ENCODE measurements at regions not wholly inside any gene's neighbourhood (a gene's known extent, or its start where the extent isn't known, plus 50 kb on each side); places are given as distances from the start of the nearest gene placed in this dataset.
A peak's percentile ranks its signal among the peaks of the same experiment; 100 is the strongest.

- TF ChIP-seq, protein P1, sequence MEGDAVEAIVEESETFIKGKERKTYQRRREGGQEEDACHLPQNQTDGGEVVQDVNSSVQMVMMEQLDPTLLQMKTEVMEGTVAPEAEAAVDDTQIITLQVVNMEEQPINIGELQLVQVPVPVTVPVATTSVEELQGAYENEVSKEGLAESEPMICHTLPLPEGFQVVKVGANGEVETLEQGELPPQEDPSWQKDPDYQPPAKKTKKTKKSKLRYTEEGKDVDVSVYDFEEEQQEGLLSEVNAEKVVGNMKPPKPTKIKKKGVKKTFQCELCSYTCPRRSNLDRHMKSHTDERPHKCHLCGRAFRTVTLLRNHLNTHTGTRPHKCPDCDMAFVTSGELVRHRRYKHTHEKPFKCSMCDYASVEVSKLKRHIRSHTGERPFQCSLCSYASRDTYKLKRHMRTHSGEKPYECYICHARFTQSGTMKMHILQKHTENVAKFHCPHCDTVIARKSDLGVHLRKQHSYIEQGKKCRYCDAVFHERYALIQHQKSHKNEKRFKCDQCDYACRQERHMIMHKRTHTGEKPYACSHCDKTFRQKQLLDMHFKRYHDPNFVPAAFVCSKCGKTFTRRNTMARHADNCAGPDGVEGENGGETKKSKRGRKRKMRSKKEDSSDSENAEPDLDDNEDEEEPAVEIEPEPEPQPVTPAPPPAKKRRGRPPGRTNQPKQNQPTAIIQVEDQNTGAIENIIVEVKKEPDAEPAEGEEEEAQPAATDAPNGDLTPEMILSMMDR (IDR thresholded peaks at IDR 0.05): peak; percentile 16; the same call in 1 of the 2 replicates
- TF ChIP-seq ZFX (IDR thresholded peaks at IDR 0.05; ENCODE audit: borderline replicate concordance): no peak
- H3K27ac ChIP-seq: no peak overlapping the region
Measured at GRCh38 chr12:125455556-125455955, 390.3 kb downstream of the AACS start.

DNA sequence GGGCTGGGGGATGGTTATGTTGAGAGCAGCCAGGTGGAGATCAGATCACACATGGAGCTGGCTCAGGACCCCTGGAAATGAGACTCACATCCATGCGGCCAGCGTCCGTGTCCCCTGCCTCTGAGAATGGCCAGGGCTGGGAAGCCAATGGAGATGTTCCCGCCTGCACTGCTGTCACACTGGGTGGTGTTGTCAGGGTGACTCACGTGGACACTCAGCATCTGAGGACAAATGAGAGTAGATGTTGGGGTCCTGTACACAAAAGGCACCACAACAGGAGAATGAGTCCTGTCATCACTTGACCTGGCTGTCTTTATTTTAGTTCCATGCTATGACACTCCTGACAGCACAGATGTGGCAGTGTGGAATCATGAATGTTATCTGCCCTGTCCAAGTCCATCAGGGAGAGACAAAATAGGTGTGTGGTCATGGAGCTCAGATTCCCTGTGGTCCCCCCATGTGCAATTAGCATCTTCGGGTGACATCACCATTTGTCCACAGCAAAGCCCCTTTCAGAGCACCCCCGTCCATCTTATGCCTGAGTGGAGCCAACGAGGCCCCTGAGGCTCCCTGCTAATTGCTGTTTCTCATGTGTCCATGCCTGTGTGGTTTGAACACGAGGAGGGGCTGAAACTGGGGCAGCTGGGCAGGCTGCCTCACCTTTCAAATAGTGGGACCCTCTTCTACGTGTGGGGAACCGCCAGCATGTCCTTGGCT lies 393.5 kb downstream of the AACS start:
- TF ChIP-seq, protein P1 (IDR thresholded peaks at IDR 0.05): no peak
- no peak for TF ChIP-seq ZFX (IDR thresholded peaks at IDR 0.05; ENCODE audit: borderline replicate concordance)

GRCh38 chr12:125461831-125462230 lies 396.6 kb downstream of the AACS start:
- no peak overlapping the region for H3K27ac ChIP-seq
- no peak for TF ChIP-seq ZFX (IDR thresholded peaks at IDR 0.05; ENCODE audit: borderline replicate concordance)
- TF ChIP-seq, protein P1 (IDR thresholded peaks at IDR 0.05): no peak

More for the DNA sequence above, 393.5 kb downstream of the AACS start:
- no peak overlapping the region for H3K27ac ChIP-seq

- no peak for TF ChIP-seq ZFX (IDR thresholded peaks at IDR 0.05; ENCODE audit: borderline replicate concordance)
- TF ChIP-seq, protein P1 (IDR thresholded peaks at IDR 0.05): no peak
- no peak overlapping the region for H3K27ac ChIP-seq
Measured at GRCh38 chr12:125463386-125463785, 398.2 kb downstream of the AACS start.

DNA sequence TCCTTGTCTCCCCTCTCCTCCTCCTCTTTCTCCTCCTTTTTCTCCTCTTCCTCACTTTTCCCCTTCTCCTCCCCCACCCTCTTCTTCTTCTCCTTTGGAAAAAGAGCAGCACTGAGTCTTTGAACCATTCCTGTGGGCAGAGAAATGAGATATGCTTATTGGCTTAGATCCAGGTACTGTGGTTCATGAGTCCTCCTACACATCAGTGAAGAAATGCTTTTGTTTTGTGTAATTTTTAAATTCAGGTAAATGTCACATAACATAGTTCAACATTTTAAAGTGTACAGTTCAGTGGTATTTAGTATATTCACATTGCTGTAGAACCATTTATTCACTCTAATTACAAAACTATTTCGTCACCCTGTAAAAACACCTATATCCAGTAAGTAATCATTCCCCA lies 402.1 kb downstream of the AACS start:
- TF ChIP-seq ZFX (IDR thresholded peaks at IDR 0.05; ENCODE audit: borderline replicate concordance): no peak
- TF ChIP-seq, protein P1 (IDR thresholded peaks at IDR 0.05): no peak

GRCh38 chr12:125469683-125470082 lies 404.4 kb downstream of the AACS start:
- H3K27ac ChIP-seq: no peak overlapping the region
- no peak for TF ChIP-seq ZFX (IDR thresholded peaks at IDR 0.05; ENCODE audit: borderline replicate concordance)
- TF ChIP-seq, protein P1 (IDR thresholded peaks at IDR 0.05): no peak

More for the DNA sequence above, 402.1 kb downstream of the AACS start:
- H3K27ac ChIP-seq: no peak overlapping the region
